ENCODE measurements at regions not wholly inside any gene's neighbourhood (a gene's known extent, or its start where the extent isn't known, plus 50 kb on each side); places are given as distances from the start of the nearest gene placed in this dataset.

DNA sequence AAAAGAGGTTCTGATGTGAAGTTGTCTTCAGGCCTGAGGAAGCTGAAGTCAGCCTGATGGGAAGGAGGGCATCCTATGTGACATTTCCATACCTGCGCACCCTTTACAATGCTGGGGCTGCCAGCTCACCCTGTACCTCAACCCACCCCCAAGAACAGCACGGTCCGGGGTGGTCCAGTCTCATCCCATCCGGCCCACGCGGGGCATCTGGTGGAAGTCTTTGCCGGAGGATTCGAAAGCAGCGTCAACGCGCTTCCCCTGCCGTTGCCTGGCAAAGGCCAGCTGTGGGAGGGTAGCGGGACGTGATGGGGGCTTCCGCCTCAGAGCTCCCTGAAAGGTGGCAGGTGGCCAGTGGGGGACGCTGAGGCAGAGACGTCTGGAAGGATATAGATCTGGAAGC is 113.6 kb upstream of the ANKRD30BL start:
- TF ChIP-seq CTCF (optimal IDR thresholded peaks at IDR 0.05 in 1 of 3, IDR thresholded peaks at IDR 0.05 in 1 of 3, conservative IDR thresholded peaks at IDR 0.05 in 1 of 3; ENCODE audit: extremely low read depth in 1 of 3, insufficient read depth in 2 of 3, low read length in 3 of 3) (no peak), EZH2 (IDR thresholded peaks at IDR 0.05; ENCODE audit: low read length) (no peak)

Measured in keratinocyte (primary cell).